ENCODE measurements at regions not wholly inside any gene's neighbourhood (a gene's known extent, or its start where the extent isn't known, plus 50 kb on each side); places are given as distances from the start of the nearest gene placed in this dataset.

GRCh38 chr11:92696076-92696475 is 273.4 kb upstream of the MTNR1B start:
- no peaks in the 10 kb centered on the region for H4K20me1 ChIP-seq (ENCODE audit: insufficient read depth)
- H3K27ac ChIP-seq: no peak overlapping the region
- no peaks in the 10 kb centered on the region for H3K36me3 ChIP-seq (ENCODE audit: insufficient read depth)
- no peaks in the 10 kb centered on the region for H3K4me1 ChIP-seq (ENCODE audit: low read depth, poor library complexity, severe bottlenecking)
- H3K27me3 ChIP-seq (ENCODE audit: insufficient read depth, low read depth): no peaks in the 10 kb centered on the region
- no peaks in the 10 kb centered on the region for H3K79me2 ChIP-seq (ENCODE audit: insufficient read depth, low read depth)
- no peak for TF ChIP-seq CTCF (conservative IDR thresholded peaks at IDR 0.05; ENCODE audit: low read depth, low read length)
- no peak overlapping the region for H3K9ac ChIP-seq
- H2AFZ ChIP-seq (ENCODE audit: low read depth): no peak overlapping the region
- H3K4me2 ChIP-seq: no peak overlapping the region
- H3K4me3 ChIP-seq (IDR thresholded peaks at IDR 0.05; ENCODE audit: insufficient read depth, low read depth, low read length): no peak overlapping the region

DNA sequence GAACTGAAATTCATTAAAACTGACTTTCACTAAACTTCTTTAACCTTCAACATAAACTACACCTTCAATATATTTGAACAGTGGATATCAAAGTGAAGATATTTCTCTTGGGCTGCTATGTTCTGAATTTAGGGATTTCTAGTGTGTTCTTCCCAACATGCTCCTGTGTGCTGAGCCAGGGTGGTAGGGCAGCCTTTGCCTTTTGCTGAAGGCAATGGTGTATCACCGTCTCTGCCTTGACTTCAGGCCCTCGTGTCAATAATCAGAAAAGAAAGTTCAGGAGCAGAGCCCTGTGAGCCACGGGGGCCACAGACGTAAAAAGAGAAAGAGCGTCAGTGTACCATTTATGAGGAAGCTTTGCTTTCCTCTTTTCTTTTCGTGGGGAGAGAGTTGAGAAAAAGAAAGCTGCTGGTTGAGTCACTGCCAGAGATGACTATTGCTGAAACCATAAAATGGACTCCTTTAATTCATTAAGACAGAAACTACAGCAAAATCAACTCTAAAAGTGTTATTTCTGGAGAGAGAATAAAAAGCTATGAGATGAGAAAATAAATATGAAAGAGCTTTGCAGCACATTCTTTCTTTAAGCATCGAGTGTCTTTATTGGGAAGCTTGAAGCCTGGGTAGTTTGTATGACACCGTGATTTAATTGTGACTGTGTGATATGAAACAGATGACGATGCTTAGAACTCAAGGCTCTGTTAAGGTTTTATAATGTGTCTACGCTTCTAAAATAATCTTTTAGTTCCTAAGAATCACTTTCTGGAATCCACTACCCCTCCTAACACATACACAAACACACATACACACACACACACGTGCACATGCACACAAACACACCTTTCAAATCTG is 271.8 kb upstream of the MTNR1B start:
- no peaks in the 10 kb centered on the region for H3K36me3 ChIP-seq (ENCODE audit: insufficient read depth)
- H3K27me3 ChIP-seq (ENCODE audit: insufficient read depth, low read depth): no peaks in the 10 kb centered on the region
- no peak overlapping the region for H3K9ac ChIP-seq
- TF ChIP-seq CTCF (conservative IDR thresholded peaks at IDR 0.05; ENCODE audit: low read depth, low read length): no peak
- H3K27ac ChIP-seq: no peak overlapping the region
- H4K20me1 ChIP-seq (ENCODE audit: insufficient read depth): no peaks in the 10 kb centered on the region
- no peak overlapping the region for H3K4me3 ChIP-seq (IDR thresholded peaks at IDR 0.05; ENCODE audit: insufficient read depth, low read depth, low read length)
- H3K4me1 ChIP-seq (ENCODE audit: low read depth, poor library complexity, severe bottlenecking): no peaks in the 10 kb centered on the region
- H3K79me2 ChIP-seq (ENCODE audit: insufficient read depth, low read depth): no peaks in the 10 kb centered on the region
- H3K4me2 ChIP-seq: no peak overlapping the region
- H2AFZ ChIP-seq (ENCODE audit: low read depth): no peak overlapping the region

DNA sequence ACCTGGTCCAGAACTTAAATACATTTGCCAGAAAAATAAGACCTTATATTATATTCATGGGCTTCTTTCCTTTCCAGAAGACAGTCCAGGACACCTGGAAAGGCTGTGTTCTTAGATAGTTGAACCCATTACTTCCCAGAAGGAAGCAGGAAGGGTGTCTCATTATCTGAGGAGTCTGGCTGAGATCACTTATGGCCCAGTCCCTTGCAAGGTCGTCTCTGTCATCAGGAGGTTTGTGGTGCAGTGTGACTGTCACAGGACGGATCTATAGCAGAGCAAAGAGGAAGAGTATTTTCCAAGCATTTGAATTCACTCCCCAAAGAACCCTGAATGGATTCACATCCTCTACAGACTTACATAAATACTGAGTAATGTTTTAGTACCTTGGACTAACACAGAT is 270.7 kb upstream of the MTNR1B start:
- no peak for TF ChIP-seq CTCF (conservative IDR thresholded peaks at IDR 0.05; ENCODE audit: low read depth, low read length)
- no peaks in the 10 kb centered on the region for H3K27me3 ChIP-seq (ENCODE audit: insufficient read depth, low read depth)

DNA sequence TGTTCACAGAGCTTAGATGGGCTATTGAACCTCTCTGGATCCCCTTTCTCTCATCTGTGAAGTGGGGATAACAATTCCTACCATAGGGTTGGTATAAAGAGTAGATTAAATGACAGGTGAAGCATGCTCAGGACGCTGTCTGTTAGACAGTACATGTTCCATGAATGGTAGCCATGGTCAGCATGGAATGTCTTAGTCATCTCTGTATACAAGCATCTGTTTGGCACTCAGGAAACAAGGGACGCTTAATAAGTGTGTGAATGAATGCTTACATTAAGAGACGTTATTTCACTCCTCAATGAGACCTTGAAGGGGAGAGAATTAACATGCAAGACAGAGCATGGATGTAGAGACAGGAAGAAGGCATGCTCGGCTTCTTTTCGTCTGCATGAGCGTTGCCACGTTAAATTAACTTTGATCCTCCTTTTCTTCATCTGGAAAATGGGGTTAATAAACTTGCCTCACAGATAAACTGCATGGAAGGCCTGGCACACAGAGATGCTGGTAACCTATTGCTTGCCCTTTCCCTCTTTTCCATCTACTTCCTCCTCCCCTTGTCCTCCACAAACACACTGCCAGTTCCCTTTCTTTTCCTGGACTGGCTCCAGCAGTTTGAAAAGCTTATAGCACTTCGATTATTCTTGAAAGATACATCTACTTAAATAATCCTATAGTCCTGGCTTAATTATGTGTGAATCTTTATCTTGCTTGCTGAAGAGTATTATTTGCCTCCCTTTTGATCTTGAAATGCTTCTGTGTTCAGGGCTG is 267.2 kb upstream of the MTNR1B start:
- Histone ChIP-seq H3K27ac (no peak overlapping the region), H3K9ac (no peak overlapping the region), H3K79me2 (ENCODE audit: insufficient read depth, low read depth) (no peaks in the 10 kb centered on the region), H3K36me3 (ENCODE audit: insufficient read depth) (no peaks in the 10 kb centered on the region), H4K20me1 (ENCODE audit: insufficient read depth) (no peaks in the 10 kb centered on the region), H3K4me2 (no peak overlapping the region), H2AFZ (ENCODE audit: low read depth) (no peak overlapping the region), H3K4me3 (IDR thresholded peaks at IDR 0.05; ENCODE audit: insufficient read depth, low read depth, low read length) (no peak overlapping the region), H3K27me3 (ENCODE audit: insufficient read depth, low read depth) (no peaks in the 10 kb centered on the region), H3K4me1 (ENCODE audit: low read depth, poor library complexity, severe bottlenecking) (no peaks in the 10 kb centered on the region)
- no peak for TF ChIP-seq CTCF (conservative IDR thresholded peaks at IDR 0.05; ENCODE audit: low read depth, low read length)

More for the DNA sequence above, 270.7 kb upstream of the MTNR1B start:
- no peak overlapping the region for H2AFZ ChIP-seq (ENCODE audit: low read depth)
- no peaks in the 10 kb centered on the region for H3K79me2 ChIP-seq (ENCODE audit: insufficient read depth, low read depth)
- H3K4me1 ChIP-seq (ENCODE audit: low read depth, poor library complexity, severe bottlenecking): no peaks in the 10 kb centered on the region
- H4K20me1 ChIP-seq (ENCODE audit: insufficient read depth): no peaks in the 10 kb centered on the region
- no peak overlapping the region for H3K27ac ChIP-seq
- no peak overlapping the region for H3K4me3 ChIP-seq (IDR thresholded peaks at IDR 0.05; ENCODE audit: insufficient read depth, low read depth, low read length)
- H3K36me3 ChIP-seq (ENCODE audit: insufficient read depth): no peaks in the 10 kb centered on the region
- no peak overlapping the region for H3K9ac ChIP-seq
- H3K4me2 ChIP-seq: no peak overlapping the region
